Islet precursor cell (in vitro differentiated cells): ENCODE measurements at regions not wholly inside any gene's neighbourhood (a gene's known extent, or its start where the extent isn't known, plus 50 kb on each side); places are given as distances from the start of the nearest gene placed in this dataset.

Experiments used
- DNase-seq: peaks from one replicate; pipeline ENCODE4 v3.0.0-alpha.2; 2018

DNA sequence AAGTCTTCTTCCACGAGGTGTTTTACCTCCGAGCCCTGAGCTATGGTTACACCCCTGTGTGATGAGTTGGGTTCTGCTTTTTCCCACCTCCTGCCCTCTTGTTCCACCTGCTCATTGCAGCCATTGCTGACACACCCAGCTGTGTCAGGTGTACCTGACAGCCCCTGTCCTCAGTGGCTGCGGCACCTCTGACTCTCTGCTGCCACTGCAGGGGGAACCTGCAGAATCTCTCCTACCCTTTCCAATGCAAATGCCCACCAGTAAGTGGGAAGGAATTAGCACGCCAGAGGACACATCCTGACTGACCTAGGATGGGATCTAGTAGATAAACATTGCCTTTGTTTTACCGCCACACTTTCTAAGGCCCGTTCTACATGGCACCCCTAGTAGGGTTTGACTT lies 600.9 kb upstream of the MKI67 start:
- DNase-seq, result peak; percentile 41

- peak; percentile 28 for DNase-seq
These were observed 603.7 kb upstream of the MKI67 start for GRCh38 chr10:128729910-128730420.

- DNase-seq, result no peak
These were observed 604.7 kb upstream of the MKI67 start for GRCh38 chr10:128730922-128731321.

- DNase-seq, result no peak
These were observed 607.9 kb upstream of the MKI67 start for GRCh38 chr10:128734161-128734560.

- no peak for DNase-seq
These were observed 608.5 kb upstream of the MKI67 start for GRCh38 chr10:128734734-128735133.

- no peak for DNase-seq
These were observed 609.8 kb upstream of the MKI67 start for GRCh38 chr10:128735996-128736395.

GRCh38 chr10:128738386-128738915 lies 612.2 kb upstream of the MKI67 start:
- no peak for DNase-seq

DNA sequence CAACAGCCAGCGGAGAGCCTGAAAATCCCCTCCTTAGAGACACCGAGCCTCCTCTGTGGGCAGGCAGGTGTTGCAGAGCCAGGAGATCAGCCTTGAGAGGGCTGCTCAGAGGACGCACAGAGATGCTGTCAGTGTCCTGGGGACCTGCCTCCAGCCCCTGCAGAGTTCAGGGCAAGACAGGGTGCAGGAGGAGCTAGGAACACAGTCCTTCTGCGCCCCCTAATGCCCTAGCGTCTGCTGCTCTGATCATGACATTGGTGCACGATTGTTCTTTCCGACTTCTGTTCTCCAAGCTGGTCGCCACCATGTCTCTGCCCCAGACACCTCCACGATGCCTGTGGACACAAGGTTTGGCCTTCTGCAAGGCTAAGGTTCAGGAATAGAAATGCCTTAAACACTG lies 613.7 kb upstream of the MKI67 start:
- peak; percentile 62 for DNase-seq

DNA sequence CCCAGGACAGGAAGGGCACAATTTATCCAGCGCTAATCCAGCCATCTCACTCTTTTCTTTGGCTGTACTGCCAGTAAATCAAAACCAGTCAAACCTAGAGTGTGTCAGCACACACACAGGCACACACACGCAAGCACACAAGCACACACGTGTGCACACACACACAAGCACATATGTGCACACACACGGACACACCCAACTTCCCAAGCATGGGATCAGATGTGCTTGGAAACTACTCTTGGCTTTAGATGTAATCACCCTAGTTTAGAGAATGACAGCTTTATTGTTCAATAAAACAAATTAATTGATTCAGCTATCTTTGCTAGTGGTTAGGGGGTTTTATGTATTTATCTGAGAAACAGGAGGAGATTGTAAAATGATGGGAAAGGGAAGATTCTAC lies 615.0 kb upstream of the MKI67 start:
- DNase-seq, result no peak

- no peak for DNase-seq
These were observed 615.5 kb upstream of the MKI67 start for GRCh38 chr10:128741680-128742079.

DNA sequence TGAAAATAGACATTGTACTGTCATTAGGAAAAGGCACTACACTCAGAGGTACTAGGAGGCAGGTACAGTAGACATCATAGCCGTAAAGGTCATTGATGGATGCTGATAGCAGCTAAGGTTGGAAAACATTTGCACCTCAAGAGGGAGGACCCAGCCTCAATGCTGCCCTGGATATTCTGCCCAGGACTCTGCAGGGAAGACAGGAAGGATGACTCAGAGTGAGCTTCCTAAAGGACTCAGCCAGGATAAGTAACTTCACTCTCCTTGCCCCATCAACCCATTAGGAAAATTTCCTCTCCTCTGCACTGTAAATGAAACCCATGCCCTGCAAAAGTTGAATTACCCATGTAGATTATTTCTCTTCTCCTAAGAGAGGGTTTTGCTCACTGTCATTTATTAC lies 617.9 kb upstream of the MKI67 start:
- DNase-seq, result peak; percentile 68

- no peak for DNase-seq
These were observed 618.6 kb upstream of the MKI67 start for GRCh38 chr10:128744811-128745305.

DNA sequence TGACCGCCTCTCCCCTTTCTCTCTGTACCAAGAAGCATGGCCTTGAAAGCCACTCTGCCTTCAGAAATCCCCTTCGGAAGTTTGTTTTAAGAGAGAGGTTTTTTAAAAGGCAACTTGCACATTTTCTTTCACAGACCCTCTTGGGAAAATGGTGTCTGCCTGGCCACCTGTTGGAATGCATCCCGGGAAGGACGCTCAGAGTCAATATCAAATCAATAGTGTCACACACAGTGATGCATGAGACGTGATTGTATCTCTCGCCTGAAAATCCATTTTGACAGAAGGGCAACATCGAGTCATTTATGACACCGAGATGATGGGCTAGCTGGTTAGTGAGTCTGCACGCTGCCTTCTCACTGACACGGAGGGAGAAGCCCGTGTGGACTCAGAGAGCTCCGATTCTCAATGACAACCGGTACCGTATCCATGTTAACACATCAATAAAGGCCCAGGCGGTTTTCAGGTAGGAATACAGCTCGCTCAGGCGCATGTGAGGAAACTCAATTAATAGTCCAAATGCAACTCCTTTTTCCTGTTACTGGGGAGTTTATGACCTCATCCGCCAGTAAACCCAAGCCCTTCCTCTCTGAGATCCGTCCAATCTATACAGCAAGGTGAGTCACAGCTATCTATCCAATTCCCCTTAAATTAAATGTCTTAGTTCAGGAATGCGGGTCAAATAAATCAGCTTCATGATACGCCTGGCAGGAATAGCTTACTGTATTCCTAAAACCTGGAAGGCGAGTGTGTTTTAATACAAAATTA lies 621.5 kb upstream of the MKI67 start:
- DNase-seq, result no peak

DNA sequence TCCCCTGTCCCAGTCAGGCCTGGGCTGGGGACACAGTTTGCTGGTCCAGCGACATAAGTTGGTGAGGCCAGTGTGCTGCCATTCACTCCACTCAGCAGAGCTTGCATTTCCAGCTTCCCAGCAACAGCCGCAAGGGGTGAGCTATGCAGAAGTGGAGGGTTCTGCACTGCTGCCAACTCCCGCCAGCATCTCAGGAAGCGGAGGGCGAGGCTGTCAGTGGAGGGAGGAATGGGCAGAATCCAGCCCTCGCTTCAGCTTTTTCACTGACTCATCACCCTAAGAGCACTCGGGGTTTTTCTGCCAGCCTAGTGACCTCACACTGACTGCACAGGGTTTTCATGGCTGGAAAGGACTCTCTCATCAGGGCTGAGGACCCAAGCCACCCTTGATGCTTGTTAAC lies 625.1 kb upstream of the MKI67 start:
- no peak for DNase-seq

DNA sequence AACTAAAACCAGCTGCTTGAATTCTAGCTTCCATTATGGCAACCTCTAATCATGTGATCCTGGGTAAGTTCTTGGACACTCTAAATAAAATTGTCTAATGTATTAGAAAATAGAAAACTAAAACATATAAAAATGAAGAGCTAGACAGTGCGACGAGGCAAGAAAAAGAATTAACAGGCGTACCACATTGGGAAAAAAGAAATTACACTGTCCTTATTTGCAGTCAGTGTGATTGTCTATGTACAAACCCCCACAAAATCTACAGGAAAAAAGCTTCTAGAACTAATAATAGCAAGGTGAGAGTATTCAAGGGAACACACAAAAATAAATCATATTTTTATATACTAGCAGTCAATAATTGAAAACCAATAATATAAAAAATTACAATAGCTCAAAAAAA lies 625.6 kb upstream of the MKI67 start:
- no peak for DNase-seq

GRCh38 chr10:128759174-128759573 lies 633.0 kb upstream of the MKI67 start:
- no peak for DNase-seq

- no peak for DNase-seq
These were observed 637.4 kb upstream of the MKI67 start for GRCh38 chr10:128763588-128763987.

- no peak for DNase-seq
These were observed 638.0 kb upstream of the MKI67 start for GRCh38 chr10:128764190-128764589.

DNA sequence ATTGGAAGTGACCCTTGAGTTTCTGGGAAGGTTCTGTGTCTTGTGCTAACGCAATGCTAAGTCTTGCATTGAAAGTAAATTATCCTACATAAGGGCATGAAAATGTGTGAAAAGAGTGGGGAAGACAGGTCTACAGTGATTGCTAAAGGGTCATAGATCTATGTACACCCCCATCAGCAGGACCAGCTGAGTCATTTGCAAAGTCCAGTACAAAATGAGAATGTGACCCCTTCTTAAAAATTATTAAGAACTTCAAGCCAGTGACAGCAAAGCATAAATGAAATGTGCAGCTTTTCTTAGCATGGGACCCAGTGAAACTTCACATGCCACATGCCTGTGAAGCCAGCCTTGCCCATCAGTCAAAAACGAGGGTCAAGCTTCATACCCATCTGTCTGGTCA lies 640.7 kb upstream of the MKI67 start:
- DNase-seq, result no peak

DNA sequence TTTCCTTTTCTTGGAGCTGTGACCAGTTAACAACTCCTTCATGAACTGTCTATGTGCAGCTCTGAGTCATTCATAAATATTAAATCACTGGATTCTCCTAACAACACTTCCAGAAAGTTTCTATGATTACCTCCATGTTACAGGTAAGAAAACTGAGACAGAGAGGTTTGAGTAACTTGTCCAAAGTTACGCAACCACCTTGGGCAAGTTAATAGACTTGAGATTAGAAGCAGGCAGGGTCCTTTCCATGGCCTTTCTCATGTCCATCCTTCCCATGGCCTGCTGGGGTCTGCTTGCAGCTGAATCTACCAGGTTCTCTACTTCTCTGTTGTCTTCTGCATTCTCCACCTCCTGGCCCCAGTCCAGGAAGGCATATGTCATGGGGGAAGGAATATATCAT lies 648.8 kb upstream of the MKI67 start:
- DNase-seq, result no peak

- no peak for DNase-seq
These were observed 649.5 kb upstream of the MKI67 start for GRCh38 chr10:128775743-128776142.

- no peak for DNase-seq
These were observed 650.5 kb upstream of the MKI67 start for GRCh38 chr10:128776673-128777252.

DNA sequence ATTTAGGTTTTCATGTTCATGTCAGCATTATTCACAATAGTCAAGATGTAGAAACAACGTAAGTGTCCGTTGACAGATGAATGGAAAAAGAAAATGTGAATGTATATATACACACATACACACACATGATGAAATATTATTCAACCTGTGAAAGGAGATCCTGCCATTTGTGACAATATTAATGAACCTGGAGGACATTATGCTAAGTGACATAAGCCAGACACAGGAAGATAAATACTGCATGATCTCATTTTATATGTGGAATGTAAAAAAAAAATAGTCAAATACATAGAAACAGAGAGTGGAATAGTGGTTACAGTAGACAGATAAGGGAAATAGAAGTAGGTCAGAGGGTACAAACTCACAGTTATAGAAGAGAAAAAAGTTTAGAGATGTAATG lies 651.1 kb upstream of the MKI67 start:
- DNase-seq, result no peak

GRCh38 chr10:128779416-128779815 lies 653.2 kb upstream of the MKI67 start:
- no peak for DNase-seq
